ENCODE measurements at regions not wholly inside any gene's neighbourhood (a gene's known extent, or its start where the extent isn't known, plus 50 kb on each side); places are given as distances from the start of the nearest gene placed in this dataset.

- ATAC-seq (no peak), DNase-seq (ENCODE audit: missing footprints) (no peak)
- intact Hi-C loops (cut with DNase I) = no loop called here
Measured at GRCh38 chr22:47813661-47814060, 1051.2 kb downstream of the TBC1D22A start.

GRCh38 chr22:47811971-47812370 lies 1049.5 kb downstream of the TBC1D22A start:
- intact Hi-C loops (cut with DNase I) = no loop called here
- ATAC-seq (no peak), DNase-seq (ENCODE audit: missing footprints) (no peak)

- intact Hi-C loops (cut with DNase I) = no loop called here
Measured at GRCh38 chr22:47810505-47811500, 1048.4 kb downstream of the TBC1D22A start.

GRCh38 chr22:47808886-47809620 lies 1046.6 kb downstream of the TBC1D22A start:
- intact Hi-C loops (cut with DNase I) = no loop called here
- DNase-seq (ENCODE audit: missing footprints) (no peak), ATAC-seq (no peak)

More at GRCh38 chr22:47810505-47811500, 1048.4 kb downstream of the TBC1D22A start:
- ATAC-seq (no peak), DNase-seq (ENCODE audit: missing footprints) (no peak)

- intact Hi-C loops (cut with DNase I) = no loop called here
- DNase-seq (ENCODE audit: missing footprints) (no peak), ATAC-seq (no peak)
Measured at GRCh38 chr22:47808236-47808635, 1045.8 kb downstream of the TBC1D22A start.

GRCh38 chr22:47807506-47807905 lies 1045.1 kb downstream of the TBC1D22A start:
- intact Hi-C loops (cut with DNase I) = no loop called here
- DNase-seq (ENCODE audit: missing footprints) (no peak), ATAC-seq (no peak)

- intact Hi-C loops (cut with DNase I) = no loop called here
- DNase-seq (ENCODE audit: missing footprints) (no peak), ATAC-seq (no peak)
Measured at GRCh38 chr22:47806894-47807293, 1044.4 kb downstream of the TBC1D22A start.

GRCh38 chr22:47805394-47805935 lies 1043.0 kb downstream of the TBC1D22A start:
- intact Hi-C loops (cut with DNase I) = no loop called here
- no peak for DNase-seq (ENCODE audit: missing footprints)
- no peak for ATAC-seq

GRCh38 chr22:47804281-47804680 lies 1041.8 kb downstream of the TBC1D22A start:
- DNase-seq (ENCODE audit: missing footprints) = no peak
- intact Hi-C loops (cut with DNase I) = no loop called here
- no peak for ATAC-seq

GRCh38 chr22:47802421-47802820 lies 1040.0 kb downstream of the TBC1D22A start:
- intact Hi-C loops (cut with DNase I) = no loop called here
- ATAC-seq = no peak
- no peak for DNase-seq (ENCODE audit: missing footprints)

- intact Hi-C loops (cut with DNase I) = no loop called here
- DNase-seq (ENCODE audit: missing footprints) (no peak), ATAC-seq (no peak)
Measured at GRCh38 chr22:47801541-47802245, 1039.2 kb downstream of the TBC1D22A start.

GRCh38 chr22:47798229-47798628 lies 1035.8 kb downstream of the TBC1D22A start:
- ATAC-seq (no peak), DNase-seq (ENCODE audit: missing footprints) (no peak)
- intact Hi-C loops (cut with DNase I) = no loop called here

GRCh38 chr22:47797342-47797945 lies 1035.0 kb downstream of the TBC1D22A start:
- DNase-seq (ENCODE audit: missing footprints) (no peak), ATAC-seq (no peak)
- intact Hi-C loops (cut with DNase I) = no loop called here

- intact Hi-C loops (cut with DNase I) = no loop called here
- no peak for DNase-seq (ENCODE audit: missing footprints)
- no peak for ATAC-seq
Measured at GRCh38 chr22:47796128-47796908, 1033.9 kb downstream of the TBC1D22A start.

GRCh38 chr22:47795477-47796127 lies 1033.2 kb downstream of the TBC1D22A start:
- ATAC-seq (no peak), DNase-seq (ENCODE audit: missing footprints) (no peak)
- intact Hi-C loops (cut with DNase I) = no loop called here

- ATAC-seq = no peak
- DNase-seq (ENCODE audit: missing footprints) = no peak
- intact Hi-C loops (cut with DNase I) = no loop called here
Measured at GRCh38 chr22:47794851-47795250, 1032.4 kb downstream of the TBC1D22A start.

- ATAC-seq = no peak
- intact Hi-C loops (cut with DNase I) = no loop called here
Measured at GRCh38 chr22:47793304-47794101, 1031.1 kb downstream of the TBC1D22A start.

More at GRCh38 chr22:47793304-47794101, 1031.1 kb downstream of the TBC1D22A start:
- no peak for DNase-seq (ENCODE audit: missing footprints)

Measured in Right ventricle myocardium inferior (tissue), 1 donor.